Mucosa of descending colon (tissue), 3 donors: ENCODE measurements at regions not wholly inside any gene's neighbourhood (a gene's known extent, or its start where the extent isn't known, plus 50 kb on each side); places are given as distances from the start of the nearest gene placed in this dataset.
"Not testable (repeated sequence)": the region's sequence is repeated elsewhere in the genome, so short reads cannot be mapped to it uniquely, and the experiment has no call there.

ENCODE experiments used
- ATAC-seq: fragments of 200-7000 bp; cut with Tn5 transposase; one replicate; pipeline ENCODE4 v1.9.1; 2020; ENCODE audit warnings: mild to moderate bottlenecking, moderate library complexity
- DNase-seq, 3 donors: peaks; one replicate each; pipeline ENCODE4 v3.0.0-alpha.2; 2020
- H3K36me3 ChIP-seq: fragments of 200-600 bp; one replicate; pipeline ENCODE4 v1.8.0; 2021; ENCODE audit warnings: low read depth, mild to moderate bottlenecking
- H3K4me1 ChIP-seq: fragments of 200-600 bp; one replicate; pipeline ENCODE4 v1.8.0; 2021; ENCODE audit warnings: low read depth, mild to moderate bottlenecking
- H3K4me3 ChIP-seq: fragments of 200-600 bp; one replicate; pipeline ENCODE4 v1.8.0; 2021; ENCODE audit warnings: mild to moderate bottlenecking
- H3K9me3 ChIP-seq: fragments of 200-600 bp; one replicate; pipeline ENCODE4 v1.8.0; 2021; ENCODE audit warnings: mild to moderate bottlenecking
- intact Hi-C, 2 donors: fragments of 100-400 bp; cut with DNase I in 1 of 2; cut with micrococcal nuclease in 1 of 2; formaldehyde crosslinking; loops; one replicate each; pipeline versions ENCODE4 v1.11.0 to v1.11.1; 2022; cut with DNase I, micrococcal nuclease
- TF ChIP-seq, protein P1 (sequence below): fragments of 200-600 bp; IDR thresholded peaks from one replicate; pipeline ENCODE4 v1.8.0; 2022; ENCODE audit warnings: antibody characterized with exemption, mild to moderate bottlenecking
- donor health status: DM: no; HTN: no; CAD: no; lungs with moderate emphysema.
- donor health status: DM: no; HTN: no; CAD: no.
- donor health status: DM: no; HTN: yes; CAD: no.

- TF ChIP-seq, protein P1, sequence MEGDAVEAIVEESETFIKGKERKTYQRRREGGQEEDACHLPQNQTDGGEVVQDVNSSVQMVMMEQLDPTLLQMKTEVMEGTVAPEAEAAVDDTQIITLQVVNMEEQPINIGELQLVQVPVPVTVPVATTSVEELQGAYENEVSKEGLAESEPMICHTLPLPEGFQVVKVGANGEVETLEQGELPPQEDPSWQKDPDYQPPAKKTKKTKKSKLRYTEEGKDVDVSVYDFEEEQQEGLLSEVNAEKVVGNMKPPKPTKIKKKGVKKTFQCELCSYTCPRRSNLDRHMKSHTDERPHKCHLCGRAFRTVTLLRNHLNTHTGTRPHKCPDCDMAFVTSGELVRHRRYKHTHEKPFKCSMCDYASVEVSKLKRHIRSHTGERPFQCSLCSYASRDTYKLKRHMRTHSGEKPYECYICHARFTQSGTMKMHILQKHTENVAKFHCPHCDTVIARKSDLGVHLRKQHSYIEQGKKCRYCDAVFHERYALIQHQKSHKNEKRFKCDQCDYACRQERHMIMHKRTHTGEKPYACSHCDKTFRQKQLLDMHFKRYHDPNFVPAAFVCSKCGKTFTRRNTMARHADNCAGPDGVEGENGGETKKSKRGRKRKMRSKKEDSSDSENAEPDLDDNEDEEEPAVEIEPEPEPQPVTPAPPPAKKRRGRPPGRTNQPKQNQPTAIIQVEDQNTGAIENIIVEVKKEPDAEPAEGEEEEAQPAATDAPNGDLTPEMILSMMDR = no peak
- Histone ChIP-seq H3K4me1 (no peaks in the 10 kb centered on the region), H3K36me3 (no peaks in the 10 kb centered on the region), H3K9me3 (no peaks in the 10 kb centered on the region), H3K4me3 (no peak overlapping the region)
- DNase-seq (no peak), ATAC-seq (no peak)
- intact Hi-C loops = no loop called here
Measured at GRCh38 chrX:44785652-44786051, 58.2 kb upstream of the DUSP21 start.

- DNase-seq (no peak), ATAC-seq (no peak)
- Histone ChIP-seq H3K9me3 (no peaks in the 10 kb centered on the region), H3K36me3 (no peaks in the 10 kb centered on the region), H3K4me1 (no peaks in the 10 kb centered on the region), H3K4me3 (no peak overlapping the region)
- TF ChIP-seq, protein P1 = no peak
- intact Hi-C loops = no loop called here
Measured at GRCh38 chrX:44784241-44784640, 59.6 kb upstream of the DUSP21 start.

GRCh38 chrX:44778254-44778653 is 65.6 kb upstream of the DUSP21 start:
- DNase-seq (no peak), ATAC-seq (no peak)
- H3K4me1 ChIP-seq = no peaks in the 10 kb centered on the region
- no peaks in the 10 kb centered on the region for H3K9me3 ChIP-seq
- no peak overlapping the region for H3K4me3 ChIP-seq
- intact Hi-C loops = no loop called here
- no peaks in the 10 kb centered on the region for H3K36me3 ChIP-seq
- TF ChIP-seq, protein P1 = no peak

- DNase-seq = peak in 1 of 3 donors; percentile 30
- Histone ChIP-seq H3K4me1 (no peaks in the 10 kb centered on the region), H3K9me3 (no peaks in the 10 kb centered on the region), H3K4me3 (no peak overlapping the region), H3K36me3 (no peaks in the 10 kb centered on the region)
- ATAC-seq = peak; percentile 63
- intact Hi-C loops = no loop called here
- TF ChIP-seq, protein P1 = no peak
Measured at GRCh38 chrX:44775726-44776125, 68.1 kb upstream of the DUSP21 start.

DNA sequence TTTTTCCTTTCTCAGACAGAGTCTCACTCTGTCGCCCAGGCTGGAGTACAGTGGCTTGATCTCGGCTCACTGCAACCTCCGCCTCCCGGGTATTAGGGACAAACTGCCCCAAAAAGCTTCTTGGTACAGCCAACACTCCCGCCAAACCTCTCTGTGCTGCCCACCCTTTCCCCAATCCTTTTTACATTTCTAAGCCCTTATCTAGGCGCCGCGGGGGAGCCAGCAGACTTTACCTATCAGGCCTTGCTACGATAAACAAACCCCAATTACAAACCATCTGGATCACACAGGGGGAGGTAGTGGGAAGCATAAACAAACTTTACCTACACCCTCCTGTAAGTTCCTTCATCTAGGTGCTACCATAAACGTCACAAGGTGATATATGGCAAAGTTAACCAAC is 69.8 kb upstream of the DUSP21 start:
- H3K4me3 ChIP-seq, H3K36me3 ChIP-seq, intact Hi-C loops, ATAC-seq, DNase-seq, H3K4me1 ChIP-seq, H3K9me3 ChIP-seq: not testable (repeated sequence)

DNA sequence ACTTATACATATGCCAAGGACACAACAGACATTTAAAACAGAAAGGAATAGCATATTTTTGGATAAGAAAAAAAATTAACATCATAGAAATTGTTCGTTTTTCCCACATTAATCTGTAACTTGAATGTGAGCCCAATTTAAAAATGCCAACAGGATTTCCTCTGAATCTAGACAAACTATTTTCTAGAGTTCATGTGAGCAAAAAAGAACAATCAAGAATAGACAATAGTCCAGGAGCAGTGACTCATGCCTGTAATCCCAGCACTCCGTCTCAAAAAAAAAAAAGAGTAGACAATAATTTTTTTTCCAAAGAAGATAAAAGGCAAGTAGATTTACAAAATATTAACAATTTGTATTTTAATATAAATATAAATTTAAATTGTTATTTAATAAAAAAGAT is 73.7 kb upstream of the DUSP21 start:
- ATAC-seq = no peak
- Histone ChIP-seq H3K9me3 (no peaks in the 10 kb centered on the region), H3K36me3 (no peaks in the 10 kb centered on the region), H3K4me3 (no peak overlapping the region), H3K4me1 (no peaks in the 10 kb centered on the region)
- TF ChIP-seq, protein P1 = no peak
- DNase-seq = no peak
- intact Hi-C loops = no loop called here
